ENCODE measurements at regions not wholly inside any gene's neighbourhood (a gene's known extent, or its start where the extent isn't known, plus 50 kb on each side); places are given as distances from the start of the nearest gene placed in this dataset.

DNA sequence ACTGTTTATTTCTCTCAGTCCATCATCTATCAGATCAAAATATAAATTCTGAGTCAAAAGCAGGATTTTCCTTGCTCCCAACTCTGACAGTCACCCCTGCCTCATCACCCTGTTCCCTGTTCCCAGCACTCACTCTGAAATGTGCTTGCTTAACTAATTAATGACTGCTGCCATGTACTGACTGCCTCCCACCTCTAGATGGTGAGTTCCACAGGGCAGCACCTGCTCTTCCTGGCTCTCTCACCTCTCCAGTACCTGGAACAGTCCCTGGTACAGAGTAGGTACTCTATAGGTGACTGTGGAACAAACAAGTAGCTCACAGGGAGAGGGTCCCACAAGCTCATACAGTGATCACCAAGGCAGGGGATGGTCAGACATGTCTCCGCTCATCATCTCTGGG is 114.3 kb upstream of the C16orf82 start:
- no peaks in the 10 kb centered on the region for H3K9me3 ChIP-seq (ENCODE audit: control insufficient read depth in 2 of 2, insufficient read depth in 1 of 2, low read depth in 1 of 2, low read length in 1 of 2)
- no peaks in the 10 kb centered on the region for H3K36me3 ChIP-seq (ENCODE audit: control insufficient read depth in 2 of 2, insufficient read depth in 2 of 2, low read length in 1 of 2)
- H3K27ac ChIP-seq (ENCODE audit: low read depth in 2 of 2, low read length in 1 of 2) = no peak overlapping the region
- 97 to 100% methylated on average over 1 of the region's 1 CpG for WGBS, 2 donors
- no peaks in the 10 kb centered on the region for H3K27me3 ChIP-seq (ENCODE audit: control insufficient read depth in 1 of 2, insufficient read depth in 2 of 2, low read length in 2 of 2)
- H3K4me3 ChIP-seq (ENCODE audit: low read depth in 1 of 2, low read length in 2 of 2) = no peak overlapping the region
- no peaks in the 10 kb centered on the region for H3K4me1 ChIP-seq (ENCODE audit: control insufficient read depth in 2 of 2, insufficient read depth in 2 of 2, low read length in 1 of 2)

GRCh38 chr16:26957283-26957859 is 109.4 kb upstream of the C16orf82 start:
- Histone ChIP-seq H3K27me3 (ENCODE audit: control insufficient read depth in 1 of 2, insufficient read depth in 2 of 2, low read length in 2 of 2) (no peaks in the 10 kb centered on the region), H3K27ac (ENCODE audit: low read depth in 2 of 2, low read length in 1 of 2) (no peak overlapping the region), H3K36me3 (ENCODE audit: control insufficient read depth in 2 of 2, insufficient read depth in 2 of 2, low read length in 1 of 2) (no peaks in the 10 kb centered on the region), H3K9me3 (ENCODE audit: control insufficient read depth in 2 of 2, insufficient read depth in 1 of 2, low read depth in 1 of 2, low read length in 1 of 2) (no peaks in the 10 kb centered on the region), H3K4me1 (ENCODE audit: control insufficient read depth in 2 of 2, insufficient read depth in 2 of 2, low read length in 1 of 2) (no peaks in the 10 kb centered on the region), H3K4me3 (ENCODE audit: low read depth in 1 of 2, low read length in 2 of 2) (no peak overlapping the region)
- 79 to 86% methylated on average over 2 of the region's 2 CpGs for WGBS, 2 donors

DNA sequence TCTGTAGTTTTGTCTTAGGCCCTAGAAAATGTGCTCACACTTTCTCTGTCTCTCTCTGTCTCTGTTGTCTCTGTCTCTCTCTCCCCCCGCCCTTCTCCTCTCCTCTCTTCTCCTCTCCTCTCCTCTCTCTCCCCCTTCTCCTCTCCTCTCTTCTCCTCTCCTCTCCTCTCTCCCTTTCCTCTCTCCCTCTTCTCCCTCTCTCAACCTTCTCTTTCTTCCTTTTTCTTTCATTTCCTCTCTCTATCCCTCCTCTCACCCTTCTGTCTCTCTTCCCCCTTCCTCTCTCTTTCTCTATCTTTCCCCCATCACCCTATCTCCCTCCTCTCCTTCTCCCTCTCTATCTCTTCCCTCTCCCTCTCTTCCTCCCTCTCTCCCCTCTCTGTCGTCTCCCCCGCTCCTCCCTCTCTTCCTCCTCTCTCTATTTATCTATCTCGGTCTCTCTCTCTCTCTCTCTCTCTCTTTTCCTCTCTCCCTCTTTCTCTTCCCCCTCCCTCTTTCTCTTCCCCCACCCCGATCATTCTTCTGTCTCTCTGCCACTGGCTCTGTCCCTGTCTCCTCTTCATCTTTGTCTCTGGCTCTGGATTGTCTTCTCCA is 107.2 kb upstream of the C16orf82 start:
- H3K4me1 ChIP-seq (ENCODE audit: control insufficient read depth in 2 of 2, insufficient read depth in 2 of 2, low read length in 1 of 2) = no peaks in the 10 kb centered on the region
- H3K4me3 ChIP-seq (ENCODE audit: low read depth in 1 of 2, low read length in 2 of 2) = no peak overlapping the region
- no peak overlapping the region for H3K27ac ChIP-seq (ENCODE audit: low read depth in 2 of 2, low read length in 1 of 2)
- 51 to 52% methylated on average over 5 of the region's 5 CpGs for WGBS, 2 donors
- peaks cover 0 to 5% of the 10 kb centered on the region in 2 donors for H3K9me3 ChIP-seq (ENCODE audit: control insufficient read depth in 2 of 2, insufficient read depth in 1 of 2, low read depth in 1 of 2, low read length in 1 of 2)
- H3K36me3 ChIP-seq (ENCODE audit: control insufficient read depth in 2 of 2, insufficient read depth in 2 of 2, low read length in 1 of 2) = no peaks in the 10 kb centered on the region
- H3K27me3 ChIP-seq (ENCODE audit: control insufficient read depth in 1 of 2, insufficient read depth in 2 of 2, low read length in 2 of 2) = peaks cover 0 to 6% of the 10 kb centered on the region in 2 donors

DNA sequence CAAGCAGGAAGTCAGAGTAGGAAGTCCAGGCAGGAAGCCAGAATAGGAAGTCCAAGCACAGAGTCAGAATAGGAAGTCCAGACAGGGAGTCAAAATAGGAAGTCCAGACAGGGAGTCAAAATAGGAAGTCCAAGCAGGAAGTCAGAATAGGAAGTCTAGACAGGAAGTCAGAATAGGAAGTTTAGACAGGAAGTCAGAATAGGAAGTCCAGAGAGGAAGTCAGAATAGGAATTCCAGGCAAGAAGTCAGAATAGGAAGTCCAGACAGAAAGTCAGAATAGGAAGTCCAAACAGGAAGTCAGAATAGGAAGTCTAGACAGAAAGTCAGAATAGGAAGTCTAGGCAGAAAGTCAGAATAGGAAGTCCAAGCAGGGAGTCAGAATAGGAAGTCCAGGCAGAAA is 105.3 kb upstream of the C16orf82 start:
- Histone ChIP-seq H3K4me3 (ENCODE audit: low read depth in 1 of 2, low read length in 2 of 2) (no peak overlapping the region), H3K27me3 (ENCODE audit: control insufficient read depth in 1 of 2, insufficient read depth in 2 of 2, low read length in 2 of 2) (peaks cover 0 to 6% of the 10 kb centered on the region in 2 donors), H3K9me3 (ENCODE audit: control insufficient read depth in 2 of 2, insufficient read depth in 1 of 2, low read depth in 1 of 2, low read length in 1 of 2) (peaks cover 2 to 5% of the 10 kb centered on the region in 2 donors), H3K4me1 (ENCODE audit: control insufficient read depth in 2 of 2, insufficient read depth in 2 of 2, low read length in 1 of 2) (no peaks in the 10 kb centered on the region), H3K27ac (ENCODE audit: low read depth in 2 of 2, low read length in 1 of 2) (no peak overlapping the region), H3K36me3 (ENCODE audit: control insufficient read depth in 2 of 2, insufficient read depth in 2 of 2, low read length in 1 of 2) (no peaks in the 10 kb centered on the region)

GRCh38 chr16:26963109-26963508 is 103.6 kb upstream of the C16orf82 start:
- Histone ChIP-seq H3K4me3 (ENCODE audit: low read depth in 1 of 2, low read length in 2 of 2) (no peak overlapping the region), H3K27ac (ENCODE audit: low read depth in 2 of 2, low read length in 1 of 2) (no peak overlapping the region), H3K27me3 (ENCODE audit: control insufficient read depth in 1 of 2, insufficient read depth in 2 of 2, low read length in 2 of 2) (peaks cover 0 to 6% of the 10 kb centered on the region in 2 donors), H3K4me1 (ENCODE audit: control insufficient read depth in 2 of 2, insufficient read depth in 2 of 2, low read length in 1 of 2) (no peaks in the 10 kb centered on the region), H3K9me3 (ENCODE audit: control insufficient read depth in 2 of 2, insufficient read depth in 1 of 2, low read depth in 1 of 2, low read length in 1 of 2) (peaks cover 2 to 5% of the 10 kb centered on the region in 2 donors), H3K36me3 (ENCODE audit: control insufficient read depth in 2 of 2, insufficient read depth in 2 of 2, low read length in 1 of 2) (no peaks in the 10 kb centered on the region)
- WGBS, 2 donors = 62% methylated on average over 4 of the region's 4 CpGs

GRCh38 chr16:26969589-26970231 is 97.0 kb upstream of the C16orf82 start:
- Histone ChIP-seq H3K27ac (ENCODE audit: low read depth in 2 of 2, low read length in 1 of 2) (no peak overlapping the region), H3K9me3 (ENCODE audit: control insufficient read depth in 2 of 2, insufficient read depth in 1 of 2, low read depth in 1 of 2, low read length in 1 of 2) (peaks cover 0 to 2% of the 10 kb centered on the region in 2 donors), H3K27me3 (ENCODE audit: control insufficient read depth in 1 of 2, insufficient read depth in 2 of 2, low read length in 2 of 2) (no peaks in the 10 kb centered on the region), H3K4me3 (ENCODE audit: low read depth in 1 of 2, low read length in 2 of 2) (no peak overlapping the region), H3K4me1 (ENCODE audit: control insufficient read depth in 2 of 2, insufficient read depth in 2 of 2, low read length in 1 of 2) (no peaks in the 10 kb centered on the region), H3K36me3 (ENCODE audit: control insufficient read depth in 2 of 2, insufficient read depth in 2 of 2, low read length in 1 of 2) (no peaks in the 10 kb centered on the region)
- WGBS, 2 donors = 79 to 84% methylated on average over 6 of the region's 6 CpGs

GRCh38 chr16:26970292-26970691 is 96.4 kb upstream of the C16orf82 start:
- Histone ChIP-seq H3K27me3 (ENCODE audit: control insufficient read depth in 1 of 2, insufficient read depth in 2 of 2, low read length in 2 of 2) (no peaks in the 10 kb centered on the region), H3K4me3 (ENCODE audit: low read depth in 1 of 2, low read length in 2 of 2) (no peak overlapping the region), H3K36me3 (ENCODE audit: control insufficient read depth in 2 of 2, insufficient read depth in 2 of 2, low read length in 1 of 2) (no peaks in the 10 kb centered on the region), H3K4me1 (ENCODE audit: control insufficient read depth in 2 of 2, insufficient read depth in 2 of 2, low read length in 1 of 2) (no peaks in the 10 kb centered on the region), H3K9me3 (ENCODE audit: control insufficient read depth in 2 of 2, insufficient read depth in 1 of 2, low read depth in 1 of 2, low read length in 1 of 2) (no peaks in the 10 kb centered on the region), H3K27ac (ENCODE audit: low read depth in 2 of 2, low read length in 1 of 2) (no peak overlapping the region)
- WGBS, 2 donors = 85 to 87% methylated on average over 3 of the region's 3 CpGs

- Histone ChIP-seq H3K9me3 (ENCODE audit: control insufficient read depth in 2 of 2, insufficient read depth in 1 of 2, low read depth in 1 of 2, low read length in 1 of 2) (peaks cover 0 to 4% of the 10 kb centered on the region in 2 donors), H3K4me1 (ENCODE audit: control insufficient read depth in 2 of 2, insufficient read depth in 2 of 2, low read length in 1 of 2) (no peaks in the 10 kb centered on the region), H3K36me3 (ENCODE audit: control insufficient read depth in 2 of 2, insufficient read depth in 2 of 2, low read length in 1 of 2) (no peaks in the 10 kb centered on the region), H3K27ac (ENCODE audit: low read depth in 2 of 2, low read length in 1 of 2) (no peak overlapping the region), H3K4me3 (ENCODE audit: low read depth in 1 of 2, low read length in 2 of 2) (no peak overlapping the region), H3K27me3 (ENCODE audit: control insufficient read depth in 1 of 2, insufficient read depth in 2 of 2, low read length in 2 of 2) (no peaks in the 10 kb centered on the region)
- WGBS, 2 donors = 59 to 61% methylated on average over 5 of the region's 5 CpGs
These were observed 89.9 kb upstream of the C16orf82 start for GRCh38 chr16:26976873-26977272.

- no peaks in the 10 kb centered on the region for H3K4me1 ChIP-seq (ENCODE audit: control insufficient read depth in 2 of 2, insufficient read depth in 2 of 2, low read length in 1 of 2)
- WGBS, 2 donors = 67 to 69% methylated on average over 8 of the region's 8 CpGs
- H3K27me3 ChIP-seq (ENCODE audit: control insufficient read depth in 1 of 2, insufficient read depth in 2 of 2, low read length in 2 of 2) = no peaks in the 10 kb centered on the region
- H3K9me3 ChIP-seq (ENCODE audit: control insufficient read depth in 2 of 2, insufficient read depth in 1 of 2, low read depth in 1 of 2, low read length in 1 of 2) = peaks cover 0 to 4% of the 10 kb centered on the region in 2 donors
- H3K4me3 ChIP-seq (ENCODE audit: low read depth in 1 of 2, low read length in 2 of 2) = no peak overlapping the region
- no peak overlapping the region for H3K27ac ChIP-seq (ENCODE audit: low read depth in 2 of 2, low read length in 1 of 2)
- H3K36me3 ChIP-seq (ENCODE audit: control insufficient read depth in 2 of 2, insufficient read depth in 2 of 2, low read length in 1 of 2) = no peaks in the 10 kb centered on the region
These were observed 85.3 kb upstream of the C16orf82 start for GRCh38 chr16:26981266-26981938.
